ENCODE measurements at regions not wholly inside any gene's neighbourhood (a gene's known extent, or its start where the extent isn't known, plus 50 kb on each side); places are given as distances from the start of the nearest gene placed in this dataset.

DNA sequence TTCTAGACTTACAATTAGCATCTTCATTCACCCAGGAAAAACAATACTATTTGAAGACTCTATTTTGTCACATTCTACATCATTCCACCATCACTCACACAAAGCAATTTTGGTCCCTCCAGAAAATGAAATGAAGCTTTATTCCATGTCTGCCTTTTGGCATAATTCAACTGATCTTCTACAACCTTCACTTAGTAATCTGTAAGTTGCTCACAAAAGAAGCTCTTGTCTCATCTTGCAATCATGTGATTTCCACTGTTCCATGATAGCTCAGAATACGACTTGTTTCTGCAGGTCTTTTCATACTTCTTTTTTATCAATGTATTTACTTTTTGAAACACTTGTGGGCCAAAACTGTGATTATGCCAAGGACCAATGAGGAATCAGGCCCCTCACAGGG, 261.9 kb upstream of the NR4A3 start:
- BruUV-seq (replicated peaks): no TSS peak
- DNase-seq (ENCODE audit: low spot score) (no peak), ATAC-seq (no peak), FAIRE-seq (no peak)
- Histone ChIP-seq H3K9me3 (ENCODE audit: low read length) (no peaks in the 10 kb centered on the region), H2AFZ (ENCODE audit: low read length) (no peak overlapping the region), H4K20me1 (ENCODE audit: insufficient read depth, low read length) (no peaks in the 10 kb centered on the region), H3K79me2 (ENCODE audit: insufficient read depth, low read length) (no peaks in the 10 kb centered on the region), H3K27me3 (ENCODE audit: control insufficient read depth in 1 of 2, insufficient read depth in 2 of 2, low read length in 2 of 2) (no peaks in the 10 kb centered on the region; a peak in 1 of 5 replicates), H3K4me3 (replicated peaks in 1 of 3; ENCODE audit: insufficient read depth in 1 of 3, low read depth in 2 of 3, low read length in 3 of 3) (no peak overlapping the region), H3K4me2 (ENCODE audit: low read depth, low read length) (no peak overlapping the region), H3K36me3 (replicated peaks in 1 of 2; ENCODE audit: control insufficient read depth in 1 of 2, insufficient read depth in 2 of 2, low read length in 2 of 2) (no peaks in the 10 kb centered on the region), H3K4me1 (ENCODE audit: insufficient read depth, low read length) (no peaks in the 10 kb centered on the region), H3K9ac (ENCODE audit: insufficient read depth, low read depth, low read length) (no peak overlapping the region), H3K27ac (ENCODE audit: extremely low read length, insufficient read depth, low read length) (no peak overlapping the region)
- CTCF ChIA-PET (ENCODE audit: low intra/inter-chr PET ratio, low total read pairs): no interaction called here
- TF ChIP-seq, protein P1, sequence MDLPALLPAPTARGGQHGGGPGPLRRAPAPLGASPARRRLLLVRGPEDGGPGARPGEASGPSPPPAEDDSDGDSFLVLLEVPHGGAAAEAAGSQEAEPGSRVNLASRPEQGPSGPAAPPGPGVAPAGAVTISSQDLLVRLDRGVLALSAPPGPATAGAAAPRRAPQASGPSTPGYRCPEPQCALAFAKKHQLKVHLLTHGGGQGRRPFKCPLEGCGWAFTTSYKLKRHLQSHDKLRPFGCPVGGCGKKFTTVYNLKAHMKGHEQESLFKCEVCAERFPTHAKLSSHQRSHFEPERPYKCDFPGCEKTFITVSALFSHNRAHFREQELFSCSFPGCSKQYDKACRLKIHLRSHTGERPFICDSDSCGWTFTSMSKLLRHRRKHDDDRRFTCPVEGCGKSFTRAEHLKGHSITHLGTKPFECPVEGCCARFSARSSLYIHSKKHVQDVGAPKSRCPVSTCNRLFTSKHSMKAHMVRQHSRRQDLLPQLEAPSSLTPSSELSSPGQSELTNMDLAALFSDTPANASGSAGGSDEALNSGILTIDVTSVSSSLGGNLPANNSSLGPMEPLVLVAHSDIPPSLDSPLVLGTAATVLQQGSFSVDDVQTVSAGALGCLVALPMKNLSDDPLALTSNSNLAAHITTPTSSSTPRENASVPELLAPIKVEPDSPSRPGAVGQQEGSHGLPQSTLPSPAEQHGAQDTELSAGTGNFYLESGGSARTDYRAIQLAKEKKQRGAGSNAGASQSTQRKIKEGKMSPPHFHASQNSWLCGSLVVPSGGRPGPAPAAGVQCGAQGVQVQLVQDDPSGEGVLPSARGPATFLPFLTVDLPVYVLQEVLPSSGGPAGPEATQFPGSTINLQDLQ (CRISPR knock-in tag; IDR thresholded peaks at IDR 0.05): no peak
- TF ChIP-seq, protein P2, sequence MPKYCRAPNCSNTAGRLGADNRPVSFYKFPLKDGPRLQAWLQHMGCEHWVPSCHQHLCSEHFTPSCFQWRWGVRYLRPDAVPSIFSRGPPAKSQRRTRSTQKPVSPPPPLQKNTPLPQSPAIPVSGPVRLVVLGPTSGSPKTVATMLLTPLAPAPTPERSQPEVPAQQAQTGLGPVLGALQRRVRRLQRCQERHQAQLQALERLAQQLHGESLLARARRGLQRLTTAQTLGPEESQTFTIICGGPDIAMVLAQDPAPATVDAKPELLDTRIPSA (CRISPR knock-in tag; IDR thresholded peaks at IDR 0.05; ENCODE audit: borderline replicate concordance): no peak
- no peak for TF ChIP-seq ZNF816 (CRISPR knock-in tag; IDR thresholded peaks at IDR 0.05; ENCODE audit: borderline replicate concordance)
- no peak for TF ChIP-seq TCF12 (IDR thresholded peaks at IDR 0.05)
- no peak for TF ChIP-seq TCF12 (CRISPR knock-in tag; IDR thresholded peaks at IDR 0.05)
- TF ChIP-seq, protein P3, sequence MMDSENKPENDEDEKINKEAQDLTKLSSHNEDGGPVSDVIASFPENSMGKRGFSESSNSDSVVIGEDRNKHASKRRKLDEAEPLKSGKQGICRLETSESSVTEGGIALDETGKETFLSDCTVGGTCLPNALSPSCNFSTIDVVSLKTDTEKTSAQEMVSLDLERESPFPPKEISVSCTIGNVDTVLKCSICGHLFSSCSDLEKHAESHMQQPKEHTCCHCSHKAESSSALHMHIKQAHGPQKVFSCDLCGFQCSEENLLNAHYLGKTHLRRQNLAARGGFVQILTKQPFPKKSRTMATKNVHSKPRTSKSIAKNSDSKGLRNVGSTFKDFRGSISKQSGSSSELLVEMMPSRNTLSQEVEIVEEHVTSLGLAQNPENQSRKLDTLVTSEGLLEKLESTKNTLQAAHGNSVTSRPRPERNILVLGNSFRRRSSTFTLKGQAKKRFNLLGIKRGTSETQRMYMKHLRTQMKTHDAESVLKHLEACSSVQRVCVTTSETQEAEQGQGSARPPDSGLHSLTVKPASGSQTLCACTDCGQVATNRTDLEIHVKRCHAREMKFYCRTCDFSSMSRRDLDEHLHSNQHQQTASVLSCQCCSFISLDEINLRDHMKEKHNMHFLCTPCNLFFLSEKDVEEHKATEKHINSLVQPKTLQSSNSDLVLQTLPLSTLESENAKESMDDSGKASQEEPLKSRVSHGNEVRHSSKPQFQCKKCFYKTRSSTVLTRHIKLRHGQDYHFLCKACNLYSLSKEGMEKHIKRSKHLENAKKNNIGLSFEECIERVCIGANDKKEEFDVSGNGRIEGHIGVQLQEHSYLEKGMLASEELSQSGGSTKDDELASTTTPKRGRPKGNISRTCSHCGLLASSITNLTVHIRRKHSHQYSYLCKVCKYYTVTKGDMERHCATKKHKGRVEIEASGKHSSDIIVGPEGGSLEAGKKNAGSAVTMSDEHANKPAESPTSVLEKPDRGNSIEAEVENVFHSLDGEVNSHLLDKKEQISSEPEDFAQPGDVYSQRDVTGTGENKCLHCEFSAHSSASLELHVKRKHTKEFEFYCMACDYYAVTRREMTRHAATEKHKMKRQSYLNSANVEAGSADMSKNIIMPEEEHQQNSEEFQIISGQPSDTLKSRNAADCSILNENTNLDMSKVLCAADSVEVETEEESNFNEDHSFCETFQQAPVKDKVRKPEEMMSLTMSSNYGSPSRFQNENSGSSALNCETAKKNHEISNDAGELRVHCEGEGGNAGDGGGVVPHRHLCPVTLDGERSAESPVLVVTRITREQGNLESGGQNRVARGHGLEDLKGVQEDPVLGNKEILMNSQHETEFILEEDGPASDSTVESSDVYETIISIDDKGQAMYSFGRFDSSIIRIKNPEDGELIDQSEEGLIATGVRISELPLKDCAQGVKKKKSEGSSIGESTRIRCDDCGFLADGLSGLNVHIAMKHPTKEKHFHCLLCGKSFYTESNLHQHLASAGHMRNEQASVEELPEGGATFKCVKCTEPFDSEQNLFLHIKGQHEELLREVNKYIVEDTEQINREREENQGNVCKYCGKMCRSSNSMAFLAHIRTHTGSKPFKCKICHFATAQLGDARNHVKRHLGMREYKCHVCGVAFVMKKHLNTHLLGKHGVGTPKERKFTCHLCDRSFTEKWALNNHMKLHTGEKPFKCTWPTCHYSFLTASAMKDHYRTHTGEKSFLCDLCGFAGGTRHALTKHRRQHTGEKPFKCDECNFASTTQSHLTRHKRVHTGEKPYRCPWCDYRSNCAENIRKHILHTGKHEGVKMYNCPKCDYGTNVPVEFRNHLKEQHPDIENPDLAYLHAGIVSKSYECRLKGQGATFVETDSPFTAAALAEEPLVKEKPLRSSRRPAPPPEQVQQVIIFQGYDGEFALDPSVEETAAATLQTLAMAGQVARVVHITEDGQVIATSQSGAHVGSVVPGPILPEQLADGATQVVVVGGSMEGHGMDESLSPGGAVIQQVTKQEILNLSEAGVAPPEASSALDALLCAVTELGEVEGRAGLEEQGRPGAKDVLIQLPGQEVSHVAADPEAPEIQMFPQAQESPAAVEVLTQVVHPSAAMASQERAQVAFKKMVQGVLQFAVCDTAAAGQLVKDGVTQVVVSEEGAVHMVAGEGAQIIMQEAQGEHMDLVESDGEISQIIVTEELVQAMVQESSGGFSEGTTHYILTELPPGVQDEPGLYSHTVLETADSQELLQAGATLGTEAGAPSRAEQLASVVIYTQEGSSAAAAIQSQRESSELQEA (CRISPR knock-in tag; IDR thresholded peaks at IDR 0.05; ENCODE audit: not compliant biosample characterization): no peak
- no peak for TF ChIP-seq POLR2A (IDR thresholded peaks at IDR 0.05; ENCODE audit: insufficient read depth in 1 of 2, low read depth in 2 of 2, low read length in 2 of 2)
- TF ChIP-seq, protein P4, sequence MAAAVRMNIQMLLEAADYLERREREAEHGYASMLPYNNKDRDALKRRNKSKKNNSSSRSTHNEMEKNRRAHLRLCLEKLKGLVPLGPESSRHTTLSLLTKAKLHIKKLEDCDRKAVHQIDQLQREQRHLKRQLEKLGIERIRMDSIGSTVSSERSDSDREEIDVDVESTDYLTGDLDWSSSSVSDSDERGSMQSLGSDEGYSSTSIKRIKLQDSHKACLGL (CRISPR knock-in tag; IDR thresholded peaks at IDR 0.05): no peak
- no peak for TF ChIP-seq ZNF607 (CRISPR knock-in tag; IDR thresholded peaks at IDR 0.05; ENCODE audit: borderline replicate concordance)
- intact Hi-C loops (cut with micrococcal nuclease; ENCODE audit: unreplicated experiment) (no loop called here), in situ Hi-C loops (cut with HindIII; ENCODE audit: extremely low pct_ligation_motif_present, low pct_unique_long_range_greater_than_20kb) (no loop called here)
- POLR2A ChIA-PET: no interaction called here
- 0% methylated on average over 1 of the region's 1 CpG for WGBS (ENCODE audit: low lambda C conversion rate)
